SKM-1 treated with dmso at 0.1 percent for 144 hours (cell line): ENCODE measurements at regions not wholly inside any gene's neighbourhood (a gene's known extent, or its start where the extent isn't known, plus 50 kb on each side); places are given as distances from the start of the nearest gene placed in this dataset.
"Not testable (repeated sequence)": the region's sequence is repeated elsewhere in the genome, so short reads cannot be mapped to it uniquely, and the experiment has no call there.

Source experiments
- DNase-seq: peaks from one replicate; lab custom pipeline; 2025; ENCODE audit not compliant: unreplicated experiment; lab: John Stamatoyannopoulos, UW

DNA sequence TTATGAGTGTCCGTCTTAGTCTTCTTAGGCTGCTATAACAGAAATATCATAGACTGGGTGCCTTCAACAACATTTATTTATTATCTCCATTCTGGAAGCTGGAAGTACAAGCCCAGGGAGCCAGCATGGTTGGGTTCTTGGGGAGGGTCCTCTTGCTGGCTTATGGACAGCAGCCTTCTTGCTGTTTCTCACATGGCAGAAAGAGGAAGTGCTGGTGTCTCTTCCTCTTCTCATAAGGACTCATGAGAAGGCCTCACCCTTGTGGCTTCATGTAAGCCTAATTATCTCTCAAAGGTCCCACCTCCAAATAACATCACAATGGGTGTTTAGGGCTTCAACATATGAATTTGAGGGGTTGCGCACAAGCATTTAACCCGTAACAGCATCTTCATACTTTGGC is 207.0 kb upstream of the COX10 start:
- peak; percentile 44 for DNase-seq

DNA sequence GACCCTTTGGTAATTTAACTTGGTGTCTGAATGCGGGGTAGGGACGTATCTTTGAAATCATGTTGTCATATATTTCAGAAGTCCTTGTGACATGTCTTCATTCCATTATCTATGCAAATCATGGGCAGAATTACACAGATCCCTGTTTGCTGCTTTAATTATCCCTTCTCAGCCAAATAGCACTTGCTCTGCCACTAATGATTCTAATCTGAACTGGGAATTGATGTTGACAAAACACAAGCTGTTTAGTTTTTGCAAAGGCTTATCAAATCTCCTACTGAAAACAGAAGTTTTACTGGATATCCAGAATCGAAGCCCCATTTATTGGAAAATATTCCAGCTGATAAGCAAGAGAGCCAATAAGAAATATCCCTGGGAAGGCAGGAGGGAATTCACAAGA is 205.9 kb upstream of the COX10 start:
- DNase-seq, result no peak

DNA sequence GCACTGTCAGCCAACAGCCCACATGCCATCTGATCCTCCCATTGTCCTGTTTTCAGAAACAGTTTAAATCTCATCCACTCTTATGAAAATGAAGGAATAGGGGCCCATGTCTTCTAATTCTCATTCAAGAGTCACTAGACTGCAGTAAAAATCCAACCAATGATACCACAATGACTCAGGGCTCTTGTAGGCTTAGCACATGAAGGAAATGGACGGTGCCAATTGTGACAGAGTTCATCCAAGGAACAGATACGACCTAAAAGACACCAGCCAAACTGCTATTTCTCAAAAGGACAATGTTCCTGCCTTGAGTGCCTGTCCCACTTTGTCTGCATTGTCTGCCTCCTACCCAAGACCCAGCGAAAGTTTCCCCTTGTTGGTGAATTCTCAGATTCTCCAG is 204.8 kb upstream of the COX10 start:
- no peak for DNase-seq

DNA sequence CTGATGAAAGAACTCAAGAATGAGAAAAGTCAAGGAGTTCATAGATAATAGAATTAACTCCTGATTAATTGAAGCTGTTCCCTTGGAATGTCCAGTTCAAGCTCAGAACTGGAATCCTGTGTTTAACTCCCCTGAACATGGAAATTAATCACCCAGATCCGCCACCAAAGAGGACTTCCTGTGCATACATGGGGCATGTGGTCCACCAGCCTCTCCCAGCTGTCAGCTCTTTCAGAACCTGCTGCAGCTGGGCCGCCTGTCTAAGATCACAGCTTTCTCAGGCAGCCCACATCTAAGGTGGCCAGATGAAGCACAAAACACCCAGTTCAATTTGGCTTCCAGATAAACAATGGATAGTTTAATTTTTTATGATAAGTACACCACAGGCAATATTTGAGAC is 203.7 kb upstream of the COX10 start:
- DNase-seq, result no peak

DNA sequence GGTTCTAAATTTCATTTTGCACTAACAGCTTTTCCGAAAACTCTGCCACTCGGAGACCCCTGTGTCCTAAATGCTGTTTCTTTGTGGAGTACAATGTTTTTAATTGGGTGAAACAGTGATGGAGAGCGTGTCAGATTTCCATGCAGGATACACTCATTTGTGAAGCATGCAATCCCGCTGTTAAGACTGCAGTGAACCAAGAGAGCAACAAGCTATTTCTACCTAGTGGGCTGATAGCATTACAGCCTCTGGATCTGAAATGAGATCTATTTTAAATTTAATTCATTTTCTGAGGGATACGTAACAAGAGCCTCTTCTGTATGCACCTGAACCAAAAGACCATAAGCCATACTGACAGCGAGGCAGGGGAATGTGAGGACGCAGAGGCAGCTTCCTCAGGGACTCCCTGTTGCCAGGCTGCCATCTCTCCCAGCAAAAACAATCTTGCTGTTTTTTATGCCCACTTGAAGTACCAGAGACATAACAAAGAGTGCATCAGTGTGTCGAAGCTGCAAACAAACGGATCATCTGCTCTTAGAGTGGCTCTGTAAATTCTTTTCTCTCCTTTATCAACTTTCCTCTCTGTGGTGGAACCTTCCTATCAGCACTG is 199.9 kb upstream of the COX10 start:
- no peak for DNase-seq

DNA sequence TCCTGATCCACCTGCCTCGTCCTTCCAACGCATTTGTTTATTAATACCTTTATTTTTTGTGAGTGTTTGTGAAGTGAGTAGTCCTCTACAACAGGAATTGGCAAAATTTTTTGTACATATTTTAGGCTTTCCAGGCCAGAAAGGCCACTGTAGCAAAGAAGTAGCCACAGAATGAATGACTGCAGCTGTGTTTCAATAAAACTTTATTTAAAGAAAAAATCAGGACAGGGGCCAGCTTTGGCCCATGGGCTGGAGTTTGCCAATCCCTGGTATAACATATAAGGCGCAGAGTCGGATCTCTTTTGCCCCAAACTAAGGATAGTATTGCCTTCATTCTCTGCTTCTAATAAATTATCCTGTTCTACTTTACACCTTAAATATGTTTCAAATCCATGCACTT is 198.0 kb upstream of the COX10 start:
- DNase-seq, result no peak

DNA sequence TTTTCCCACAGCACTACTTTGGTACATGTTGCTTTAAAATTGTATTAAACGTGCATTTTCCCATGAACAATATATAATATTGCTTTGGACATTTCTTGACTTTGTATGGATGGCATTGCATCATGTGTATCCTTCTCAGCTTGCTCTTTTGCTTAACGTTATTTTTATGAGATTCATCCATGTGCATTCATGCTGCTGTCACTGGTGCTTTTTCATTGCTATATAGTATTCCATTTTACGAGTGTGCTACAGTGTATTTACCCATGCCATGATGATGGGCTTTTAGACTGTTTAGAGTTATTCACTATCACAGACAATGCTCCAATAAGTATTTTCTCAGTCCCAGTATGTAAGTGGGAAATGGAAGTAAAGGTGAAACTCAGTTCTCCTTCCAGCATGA is 195.2 kb upstream of the COX10 start:
- no peak for DNase-seq

DNA sequence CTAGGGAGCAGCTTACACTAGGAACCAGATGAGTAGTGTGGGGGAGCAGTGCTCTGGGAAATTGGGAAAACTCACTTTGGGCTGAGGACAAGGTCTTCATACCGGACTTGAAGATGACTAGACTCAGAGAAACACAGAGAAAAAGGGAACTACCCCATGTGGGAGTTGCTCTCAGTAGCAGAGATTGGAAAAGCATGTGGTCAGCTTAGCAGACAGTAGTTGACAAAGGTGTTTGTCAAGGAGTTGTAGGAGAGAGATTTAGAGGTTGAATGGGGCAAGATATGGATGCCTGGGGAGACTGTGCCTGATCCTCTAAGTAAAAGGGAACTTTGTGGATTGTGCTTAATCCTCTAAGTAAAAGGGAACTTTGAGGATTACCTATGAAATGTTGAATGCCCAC is 194.5 kb upstream of the COX10 start:
- DNase-seq, result peak; percentile 17

DNA sequence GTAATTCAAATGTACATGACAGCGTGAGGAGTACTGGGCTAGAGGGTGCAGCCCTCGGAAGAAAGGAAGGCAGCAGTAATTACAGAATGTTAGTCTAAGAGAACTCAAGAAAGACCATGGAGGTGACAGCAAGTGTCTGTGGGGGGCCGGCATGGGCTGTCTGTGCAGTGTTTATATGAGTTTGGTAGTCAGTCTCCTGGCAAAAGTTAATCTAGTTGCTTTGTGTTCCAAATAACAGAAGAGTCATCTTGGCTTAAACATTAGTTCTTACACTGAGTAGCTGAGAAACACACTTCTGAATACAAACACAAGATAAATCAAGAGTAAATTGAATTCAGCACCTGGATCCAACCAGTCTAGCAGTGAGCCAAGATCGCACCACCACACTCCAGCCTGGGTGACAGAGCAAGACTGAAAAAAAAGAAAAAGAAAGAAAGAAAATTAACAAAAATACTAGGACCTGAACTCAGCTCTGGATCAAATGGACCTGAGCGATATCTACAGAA is 189.3 kb upstream of the COX10 start:
- DNase-seq, result no peak

DNA sequence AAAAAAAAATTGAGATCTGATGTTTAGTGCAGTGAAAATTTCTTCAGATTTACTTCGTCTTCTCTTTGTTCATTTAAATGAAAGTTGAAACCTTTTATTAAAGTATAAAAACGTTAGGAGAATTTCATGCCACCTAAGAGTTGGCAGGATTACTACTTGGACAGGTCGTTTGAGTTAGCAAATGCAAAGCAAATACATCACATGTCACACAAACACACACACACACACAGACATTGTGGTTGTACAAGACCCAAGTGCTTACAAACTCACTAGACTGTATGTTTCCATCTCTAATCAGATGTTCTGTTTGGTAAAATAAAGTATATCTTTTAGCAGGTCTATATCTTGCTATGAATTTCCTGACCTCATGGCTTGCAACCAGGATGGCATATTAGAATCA is 185.6 kb upstream of the COX10 start:
- DNase-seq, result no peak

DNA sequence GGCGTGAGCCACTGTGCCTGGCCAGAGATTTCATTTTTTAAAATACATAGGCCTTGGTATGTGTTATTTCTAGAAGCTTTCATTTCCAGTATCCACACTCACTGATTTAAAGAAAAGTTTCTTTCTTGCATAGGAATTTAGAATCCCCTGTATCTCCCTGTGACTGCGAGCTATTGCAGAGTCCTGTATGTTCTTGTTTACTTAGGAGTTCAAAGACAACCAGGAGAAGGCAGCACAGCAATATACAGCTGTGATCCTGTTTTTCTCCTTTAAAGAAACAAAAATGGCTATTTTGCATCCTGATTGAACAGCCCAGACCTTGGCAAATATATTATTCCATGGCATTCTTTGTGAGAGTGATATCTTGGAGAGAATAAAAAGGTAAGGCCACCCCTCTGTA is 185.0 kb upstream of the COX10 start:
- DNase-seq, result no peak

DNA sequence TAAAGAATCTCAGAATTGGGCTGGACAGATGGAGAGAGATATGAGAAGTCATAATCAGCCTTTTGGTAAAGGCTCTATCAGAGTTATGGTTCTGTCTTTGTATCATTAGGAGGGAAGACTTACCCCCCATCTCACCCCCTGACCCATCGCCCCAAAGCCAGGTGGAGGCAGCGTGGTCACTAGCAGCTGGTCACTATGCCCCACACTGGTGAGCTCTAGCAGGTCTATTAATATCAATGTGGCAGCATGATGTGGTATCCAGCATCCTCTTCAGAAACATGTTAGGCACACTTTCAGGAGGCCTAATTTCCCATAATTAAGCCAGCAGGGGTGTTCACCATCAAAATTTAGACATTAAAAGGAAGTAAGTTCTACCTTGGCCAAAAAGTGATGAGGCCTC is 183.8 kb upstream of the COX10 start:
- DNase-seq, result no peak

DNA sequence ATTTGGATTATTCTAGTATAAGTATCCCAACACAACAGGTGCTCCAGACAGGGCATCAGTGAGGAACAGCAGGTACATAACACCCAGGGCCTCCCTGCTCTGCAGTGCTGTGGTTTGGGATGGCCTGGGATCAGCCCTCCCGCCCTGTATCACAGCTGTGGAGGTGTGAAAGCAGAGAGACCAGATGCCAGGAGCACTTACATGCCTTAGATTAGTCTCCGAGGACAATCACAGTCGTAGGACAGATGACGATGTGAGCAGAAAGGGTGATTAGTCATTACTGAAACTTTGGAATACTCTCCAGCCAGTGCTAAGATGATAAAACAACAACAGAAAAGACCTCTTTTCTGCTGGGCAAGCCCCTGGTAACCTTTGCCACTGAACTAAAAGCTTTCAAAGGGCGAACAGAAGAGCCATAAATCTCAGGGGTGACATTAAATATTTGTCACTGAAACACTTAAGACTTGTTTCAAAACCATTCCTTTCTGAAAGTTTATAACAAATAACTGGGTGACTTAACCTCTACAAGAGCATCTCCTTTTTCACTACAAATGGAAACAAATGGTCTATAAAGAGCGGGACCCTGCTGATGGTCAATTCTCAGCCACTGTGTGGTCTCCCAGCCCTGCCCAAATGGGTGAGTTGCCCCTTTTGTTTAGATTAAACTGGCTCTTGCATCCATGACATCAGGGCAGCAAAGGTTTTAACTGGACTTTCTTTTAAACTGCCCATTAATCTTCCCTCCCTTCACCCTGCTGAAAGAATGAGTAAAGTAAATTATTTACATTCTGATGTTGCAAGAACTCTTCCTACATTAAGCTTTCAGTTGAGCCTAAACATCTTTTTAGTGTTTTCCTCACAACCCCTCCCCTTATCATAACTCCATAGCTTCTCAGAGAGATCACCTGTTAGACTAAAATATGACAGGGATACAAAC is 183.1 kb upstream of the COX10 start:
- no peak for DNase-seq

DNA sequence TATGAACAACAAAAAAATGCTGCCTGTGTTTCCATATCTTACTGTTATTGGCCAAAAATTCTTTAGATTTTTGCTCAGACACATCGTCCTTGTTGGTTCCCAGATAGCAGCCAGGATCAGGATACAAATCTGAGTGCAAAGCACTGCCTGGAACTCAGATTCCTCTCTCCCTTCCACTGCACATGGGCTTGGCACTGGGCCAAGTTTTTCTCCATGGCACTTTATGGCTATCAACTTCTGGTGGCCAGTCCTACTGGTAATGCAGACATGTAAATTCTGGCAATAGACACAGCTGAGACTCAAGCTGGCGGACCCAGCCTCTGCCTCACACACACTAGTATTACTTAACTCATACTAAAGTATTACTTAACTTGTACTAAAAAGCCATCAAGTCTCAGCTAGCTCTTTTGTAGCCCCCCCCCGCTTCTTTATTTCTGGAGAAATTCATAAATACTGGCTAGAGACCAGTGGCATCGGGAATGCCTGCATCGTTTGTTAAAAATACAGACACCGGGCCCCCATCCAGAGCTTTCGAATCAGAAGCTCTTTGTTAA is 181.2 kb upstream of the COX10 start:
- no peak for DNase-seq

DNA sequence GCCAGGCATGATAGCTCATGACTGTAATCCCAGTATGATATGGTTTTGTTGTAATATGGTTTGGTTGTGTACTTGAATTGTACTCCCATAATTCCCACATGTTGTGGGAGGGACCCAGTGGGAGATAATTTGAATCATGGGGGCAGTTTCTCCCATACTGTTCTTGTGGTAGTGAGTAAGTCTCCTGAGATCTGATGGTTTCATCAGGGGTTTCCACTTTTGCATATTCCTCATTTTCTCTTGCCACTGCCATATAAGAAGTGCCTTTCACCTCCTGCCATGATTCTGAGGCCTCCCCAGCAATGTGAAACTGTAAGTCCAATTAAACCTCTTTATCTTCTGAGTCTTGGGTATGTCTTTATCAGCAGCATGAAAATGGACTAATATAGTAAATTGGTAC is 160.3 kb upstream of the COX10 start:
- DNase-seq, result not testable (repeated sequence)

DNA sequence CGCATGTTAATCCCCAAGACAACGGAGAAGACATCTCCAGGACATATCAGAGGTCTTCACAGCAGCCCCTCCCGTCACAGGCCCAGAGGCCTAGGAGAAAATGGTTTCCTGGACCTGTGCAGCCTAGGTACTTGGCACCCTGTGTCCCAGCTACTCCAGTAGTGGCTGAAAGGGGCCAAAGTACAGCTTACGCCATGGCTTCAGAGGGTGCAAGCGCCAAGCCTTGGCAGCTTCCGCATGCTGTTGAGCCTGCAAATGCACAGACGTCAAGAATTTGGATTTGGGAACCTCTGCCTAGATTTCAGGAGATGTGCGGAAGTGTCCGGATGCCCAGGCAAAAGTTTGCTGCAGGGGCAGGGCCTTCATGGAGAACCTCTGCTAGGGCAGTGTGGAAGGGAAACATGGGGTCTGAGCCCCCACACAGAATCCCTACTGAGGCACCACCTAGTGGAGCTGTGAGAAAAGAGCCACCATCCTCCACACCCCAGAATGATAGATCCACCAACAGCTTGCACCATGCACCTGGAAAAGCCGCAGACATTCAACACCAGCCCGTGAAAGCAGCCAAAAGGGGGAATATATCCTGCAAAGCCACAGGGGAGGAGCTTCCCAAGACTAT is 159.3 kb upstream of the COX10 start:
- no peak for DNase-seq

DNA sequence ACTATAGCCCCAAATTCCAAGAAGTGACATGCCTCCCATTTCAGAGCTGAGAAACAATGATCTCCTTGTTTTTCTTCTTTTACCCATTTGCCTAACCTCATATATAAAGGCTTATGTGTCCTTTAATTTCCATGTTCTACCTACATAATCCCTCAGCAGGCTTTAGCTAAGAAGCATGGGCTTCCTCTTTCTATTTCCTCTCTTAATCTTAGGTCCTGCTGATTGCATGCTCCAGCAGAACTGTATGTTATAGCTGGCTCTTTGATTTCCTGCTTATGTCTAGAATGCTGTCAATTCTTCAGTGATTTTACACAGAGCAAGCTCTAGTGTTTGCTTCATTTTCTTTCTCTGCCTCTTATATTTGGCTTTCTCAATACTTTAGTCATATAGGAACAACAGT is 151.7 kb upstream of the COX10 start:
- DNase-seq, result peak; percentile 58

DNA sequence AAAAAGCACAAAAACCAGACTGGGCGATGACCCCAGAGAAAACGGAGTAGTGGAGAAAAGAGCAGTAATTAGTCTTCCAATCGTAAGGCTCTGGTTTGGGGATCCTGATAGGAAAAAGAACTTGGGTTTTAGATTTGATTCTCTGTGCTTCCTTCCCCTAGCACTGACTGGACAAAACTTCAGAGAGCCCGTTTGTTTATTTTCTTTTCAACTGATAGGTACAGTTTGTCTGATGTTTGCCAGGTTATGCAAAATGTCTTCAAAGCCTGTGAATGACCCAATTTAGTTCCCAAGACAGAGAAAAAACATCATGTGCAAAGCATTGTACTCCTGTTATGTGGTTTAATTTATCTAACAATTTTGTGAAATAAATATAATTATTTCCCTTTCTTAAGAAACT is 151.1 kb upstream of the COX10 start:
- DNase-seq, result no peak

DNA sequence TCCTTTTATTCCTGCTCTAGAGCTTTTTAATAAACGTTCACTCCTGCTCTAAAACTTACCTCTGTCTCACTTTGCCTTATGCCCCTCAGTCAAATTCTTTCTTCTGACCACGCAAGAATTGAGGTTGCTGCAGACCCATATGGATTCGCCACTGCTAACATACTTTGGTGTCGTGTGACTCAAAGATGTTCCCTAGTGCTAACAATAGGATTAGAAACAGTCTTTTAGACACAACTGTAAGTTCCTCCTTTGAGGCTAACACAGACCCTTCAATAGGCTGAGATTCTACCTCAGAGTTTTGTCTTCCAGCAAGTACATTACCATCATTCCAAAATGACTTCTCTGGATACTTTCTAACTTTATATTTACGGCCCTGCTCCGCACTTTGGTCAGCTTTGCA is 149.5 kb upstream of the COX10 start:
- DNase-seq, result no peak

DNA sequence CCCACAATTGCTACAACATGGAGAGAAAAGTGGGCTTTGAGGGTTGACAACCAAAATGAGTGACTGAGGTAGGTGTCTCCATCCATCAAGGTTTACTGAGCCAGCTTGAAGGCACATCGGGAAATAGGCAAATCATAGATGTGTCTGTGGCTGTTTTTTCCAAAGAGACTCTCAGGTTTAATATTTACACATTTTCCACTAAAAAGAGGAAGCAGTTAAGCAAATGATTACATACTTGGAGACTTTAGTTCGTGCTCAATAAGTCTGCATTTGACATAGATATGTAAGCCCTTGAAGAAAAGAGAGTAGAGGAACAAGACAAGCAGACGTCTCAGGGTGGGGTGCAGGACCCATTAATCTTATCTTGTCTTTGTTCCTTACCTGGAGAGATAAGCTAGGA is 148.9 kb upstream of the COX10 start:
- DNase-seq, result peak; percentile 37

DNA sequence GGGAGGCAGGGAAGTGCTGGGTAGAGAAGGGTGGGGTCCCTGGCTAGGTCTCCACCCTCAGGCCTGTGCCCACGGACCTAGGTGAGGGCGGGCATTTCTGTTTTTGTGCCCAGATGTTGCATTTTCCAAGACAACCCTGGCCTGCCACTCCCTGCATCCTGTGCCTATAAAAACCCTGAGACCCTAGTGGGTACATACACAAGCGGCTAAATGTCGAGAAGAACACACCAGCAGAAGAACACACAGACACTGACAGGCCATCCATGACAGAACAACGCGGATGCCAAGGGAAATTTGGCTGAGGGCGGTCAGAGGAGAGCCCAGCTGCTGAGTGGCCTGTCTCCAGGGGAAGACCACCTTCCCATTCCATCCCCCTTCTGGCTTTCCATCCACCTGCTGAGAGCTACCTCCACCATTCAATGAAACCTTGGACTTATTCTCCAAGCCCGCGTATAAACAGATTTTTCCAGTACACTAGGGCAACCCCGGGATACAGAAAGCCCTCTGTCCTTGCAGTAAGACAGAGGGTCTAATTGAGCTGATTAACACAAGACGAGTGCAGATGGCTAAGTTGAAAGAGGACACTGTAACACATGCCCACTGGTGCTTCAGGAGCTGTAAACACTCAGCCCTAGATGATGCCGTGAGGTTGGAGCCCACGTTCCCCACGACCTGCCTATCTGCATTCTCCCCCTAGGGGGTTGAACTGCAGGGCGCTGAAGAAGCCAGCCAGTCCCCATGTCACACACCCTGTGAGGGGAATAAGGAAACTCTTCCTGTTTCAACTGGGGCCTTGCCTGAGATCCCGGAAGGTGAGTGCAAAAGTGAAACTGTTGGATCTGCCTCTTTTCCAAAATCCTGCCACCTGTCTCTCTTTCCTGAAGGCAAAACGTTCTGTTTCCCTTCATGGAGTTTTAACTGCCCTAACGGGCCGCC is 147.2 kb upstream of the COX10 start:
- DNase-seq, result no peak
